Left hindlimb (tissue), 1 donor: ENCODE measurements at regions not wholly inside any gene's neighbourhood (a gene's known extent, or its start where the extent isn't known, plus 50 kb on each side); places are given as distances from the start of the nearest gene placed in this dataset.
A peak's percentile ranks its signal among the peaks of the same experiment; 100 is the strongest.
"Not testable (repeated sequence)": the region's sequence is repeated elsewhere in the genome, so short reads cannot be mapped to it uniquely, and the experiment has no call there.

Experiments used
- DNase-seq: peaks from one replicate; pipeline ENCODE4 v3.0.0-alpha.2; 2018

DNA sequence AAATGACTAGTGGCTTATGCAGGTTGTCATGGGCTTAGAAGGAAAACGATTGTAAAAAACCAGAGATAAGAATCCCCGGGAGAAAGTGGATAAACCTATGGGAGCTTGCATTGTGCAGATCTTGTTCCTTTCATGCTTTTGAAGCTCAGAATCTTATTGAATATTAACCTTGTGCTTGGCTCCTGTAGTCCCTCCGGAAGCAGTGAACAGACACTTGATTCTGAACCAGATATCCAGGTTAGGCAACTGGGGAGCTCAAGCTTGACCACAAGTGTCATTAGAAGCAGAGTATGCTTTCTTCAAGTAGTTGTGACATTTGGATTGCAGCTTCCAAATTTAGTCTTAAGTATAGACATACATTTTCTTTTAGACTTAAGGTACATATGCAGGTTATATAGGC lies 212.6 kb upstream of the MOCS1 start:
- DNase-seq, result no peak

- DNase-seq, result no peak
These were observed 205.2 kb upstream of the MOCS1 start for GRCh38 chr6:40139447-40139846.

DNA sequence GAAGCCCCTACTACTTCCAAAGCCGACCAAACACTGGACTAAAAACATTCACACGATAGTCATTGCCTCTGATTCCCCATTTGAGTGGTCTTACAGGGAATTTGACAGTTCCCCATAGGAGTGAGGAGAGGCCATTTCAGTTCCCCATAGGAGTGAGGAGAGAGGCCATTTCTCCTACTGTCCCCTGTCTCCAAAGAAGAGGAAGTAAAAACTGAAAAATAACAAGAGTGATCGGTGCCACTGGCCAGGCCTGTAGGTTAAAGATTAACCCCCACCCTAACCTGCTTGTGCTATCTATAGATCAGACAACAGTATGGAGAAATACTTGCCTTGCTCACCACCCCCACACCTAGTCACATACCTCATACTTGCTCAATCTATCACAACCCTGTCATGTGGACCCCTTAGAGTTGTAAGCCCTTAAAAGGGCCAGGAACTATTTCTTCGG lies 204.0 kb upstream of the MOCS1 start:
- DNase-seq, result no peak

DNA sequence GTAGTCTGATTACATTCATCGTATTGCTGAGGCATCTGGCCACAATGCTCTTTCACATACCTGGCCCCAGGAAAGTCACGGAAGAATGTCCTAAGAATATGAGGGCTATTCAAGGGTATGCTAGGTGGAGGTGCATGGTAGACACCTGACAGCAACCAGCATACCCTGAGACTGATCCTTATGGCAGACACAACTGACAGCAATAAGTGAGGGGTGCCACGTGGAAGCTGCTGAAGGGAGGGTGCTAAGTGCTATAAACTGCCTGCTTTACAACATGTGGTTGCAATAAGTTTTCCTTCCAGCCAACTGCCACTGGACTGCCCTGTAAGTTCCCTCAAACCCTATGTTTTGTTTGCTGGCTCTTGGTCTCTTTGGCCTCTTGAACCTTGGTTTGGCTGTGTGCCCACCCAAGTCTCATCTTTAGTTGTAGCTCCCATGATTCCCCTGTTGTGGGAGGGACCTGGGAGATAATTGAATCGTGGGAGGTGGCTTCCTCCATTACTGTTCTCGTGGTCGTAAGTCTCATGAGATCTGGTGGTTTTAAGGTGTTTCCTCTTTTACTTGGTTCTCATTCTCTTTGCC lies 201.3 kb upstream of the MOCS1 start:
- DNase-seq, result peak; percentile 23

DNA sequence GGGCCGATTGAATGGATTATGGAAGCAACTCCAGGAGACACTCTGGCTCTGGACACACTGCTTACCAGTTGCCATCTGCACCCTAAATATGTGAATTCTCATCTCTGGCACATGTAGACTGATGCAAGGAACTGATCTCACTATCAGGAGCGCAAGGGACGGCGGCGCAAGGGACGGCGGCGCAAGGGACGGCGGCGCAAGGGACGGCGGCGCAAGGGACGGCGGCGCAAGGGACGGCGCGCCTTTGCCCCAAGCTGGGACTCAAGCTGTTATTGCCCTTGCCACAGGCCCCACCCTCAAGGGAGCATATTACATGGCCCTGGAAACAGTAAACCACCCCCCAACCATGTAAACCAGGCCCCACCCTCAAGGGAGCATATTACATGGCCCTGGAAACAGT lies 199.7 kb upstream of the MOCS1 start:
- not testable (repeated sequence) for DNase-seq

- no peak for DNase-seq
These were observed 197.4 kb upstream of the MOCS1 start for GRCh38 chr6:40131675-40132074.

GRCh38 chr6:40128127-40128526 lies 193.9 kb upstream of the MOCS1 start:
- DNase-seq, result no peak

DNA sequence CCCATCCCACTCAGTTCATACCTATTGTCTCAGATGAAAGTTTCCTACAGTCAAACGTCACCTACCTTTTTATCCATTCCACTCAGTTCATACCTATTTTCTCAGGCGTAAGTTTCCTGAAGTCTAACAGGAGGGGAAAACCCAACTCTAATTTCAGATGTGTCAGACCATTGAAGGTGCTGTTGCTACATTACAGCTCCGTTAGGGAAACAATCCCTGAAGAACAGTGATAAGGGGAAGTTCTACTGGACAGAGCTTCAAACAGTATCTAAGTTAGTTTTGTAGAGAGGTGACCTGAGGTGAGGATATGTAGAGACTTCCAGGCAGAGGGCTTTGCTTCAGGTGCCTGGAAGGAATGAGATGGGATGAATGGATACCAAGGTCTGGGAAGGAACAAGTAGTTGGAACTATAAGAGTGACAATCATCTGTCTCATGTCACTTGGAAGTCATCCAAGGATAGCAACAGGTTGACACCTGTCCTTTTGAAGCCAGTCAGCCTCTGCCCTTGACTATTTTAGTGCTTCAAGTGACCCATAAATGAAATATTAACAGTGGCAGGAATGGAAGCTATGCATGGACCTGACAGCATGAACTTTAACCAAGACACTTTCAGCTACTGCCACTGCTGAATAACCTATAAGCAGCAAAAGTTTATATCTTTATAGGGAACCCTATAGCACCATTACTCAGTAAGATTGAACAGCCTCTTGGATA lies 191.6 kb upstream of the MOCS1 start:
- no peak for DNase-seq

- DNase-seq, result no peak
These were observed 190.7 kb upstream of the MOCS1 start for GRCh38 chr6:40124924-40125323.

DNA sequence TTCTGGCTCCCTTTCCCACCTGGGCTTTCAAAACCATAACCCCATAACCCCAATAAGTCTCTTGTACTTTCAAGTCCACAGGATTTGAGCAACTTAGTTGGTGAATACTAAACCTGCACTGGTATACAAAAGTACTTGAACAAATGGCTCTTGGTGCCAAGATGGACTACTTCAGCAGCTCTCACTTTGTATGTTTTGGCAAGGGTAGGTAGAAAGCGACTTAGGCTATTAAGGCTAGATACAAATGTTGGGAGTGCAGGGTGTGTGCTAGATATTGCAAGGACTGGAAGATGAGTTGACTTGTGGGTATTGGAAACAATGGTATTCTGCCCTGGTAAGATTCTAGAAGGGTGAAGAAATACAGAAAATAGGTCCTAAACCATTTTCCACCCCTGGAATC lies 182.6 kb upstream of the MOCS1 start:
- no peak for DNase-seq

GRCh38 chr6:40112350-40112749 lies 178.1 kb upstream of the MOCS1 start:
- DNase-seq, result no peak

GRCh38 chr6:40108736-40109135 lies 174.5 kb upstream of the MOCS1 start:
- no peak for DNase-seq

DNA sequence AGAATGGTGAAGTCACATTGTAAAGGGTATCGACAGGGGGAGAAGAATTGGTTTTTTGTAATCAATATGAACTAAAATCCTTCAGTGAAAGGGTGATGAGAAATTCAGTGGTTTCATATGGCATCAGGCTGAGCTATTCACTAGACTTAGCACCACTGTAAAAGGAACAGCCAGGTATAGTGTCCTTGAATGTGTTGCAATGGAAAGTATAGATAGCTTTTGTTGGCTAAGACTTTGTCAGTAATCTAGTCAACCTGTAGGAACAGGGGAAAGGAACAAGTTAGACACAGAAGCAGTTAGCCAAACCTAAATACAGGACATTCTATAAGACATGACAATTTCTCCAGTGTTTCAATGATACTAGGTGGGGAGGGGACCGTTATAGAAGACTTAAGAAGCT lies 172.6 kb upstream of the MOCS1 start:
- DNase-seq, result no peak

- no peak for DNase-seq
These were observed 164.5 kb upstream of the MOCS1 start for GRCh38 chr6:40098774-40099173.

DNA sequence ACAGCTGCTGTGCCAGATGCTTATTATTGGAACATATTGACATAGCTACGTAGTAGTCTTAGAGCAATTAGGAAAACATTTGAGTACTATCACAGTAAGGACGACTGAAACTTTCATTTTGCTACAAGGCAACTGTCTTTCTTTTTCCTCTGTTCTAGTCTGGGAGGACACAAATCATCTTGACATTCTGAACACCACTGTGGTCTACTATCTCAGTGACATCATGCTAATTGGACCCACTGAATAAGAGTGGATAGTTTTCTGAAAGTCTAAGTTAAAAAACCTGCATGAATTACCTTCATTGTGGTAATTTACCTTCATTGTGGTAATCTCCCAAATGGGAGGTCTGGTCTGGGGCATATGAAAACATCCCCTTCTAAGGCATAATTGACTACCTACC lies 163.3 kb upstream of the MOCS1 start:
- no peak for DNase-seq

DNA sequence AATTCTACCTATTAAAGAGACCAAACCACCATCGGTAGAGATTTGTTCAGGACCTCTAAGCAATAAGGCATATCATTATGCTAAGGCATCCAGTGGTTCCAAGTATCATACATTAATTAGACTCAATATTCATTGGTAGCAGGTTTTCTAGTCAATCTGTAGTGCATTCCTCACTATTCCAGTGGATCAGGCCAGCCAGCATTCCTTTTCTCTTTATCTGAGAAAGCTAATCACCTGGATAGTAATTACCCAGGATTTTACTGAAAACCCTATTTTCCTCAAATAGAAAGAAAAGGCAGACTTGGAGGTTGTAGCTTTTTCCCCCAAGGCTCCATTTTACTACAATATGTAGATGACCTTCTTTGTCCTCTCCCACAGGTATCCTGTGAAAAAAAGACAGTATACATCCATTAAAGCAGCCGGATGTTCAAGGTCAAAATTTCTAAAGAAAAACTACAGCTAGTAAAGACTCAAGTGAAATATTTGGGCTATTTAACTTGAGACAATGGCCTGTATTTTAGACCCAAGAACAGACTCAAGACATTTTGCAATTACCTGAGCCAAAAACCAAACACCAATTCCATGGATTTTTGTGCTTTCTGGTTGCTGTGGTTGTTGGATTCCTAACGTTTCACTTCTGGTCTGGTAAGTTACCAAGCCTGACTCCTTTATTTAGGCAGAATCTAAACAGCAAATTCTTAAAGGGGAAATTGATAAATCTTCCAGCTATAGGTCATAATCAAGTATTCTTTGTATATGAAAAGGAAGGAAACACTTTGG lies 149.1 kb upstream of the MOCS1 start:
- DNase-seq, result no peak

DNA sequence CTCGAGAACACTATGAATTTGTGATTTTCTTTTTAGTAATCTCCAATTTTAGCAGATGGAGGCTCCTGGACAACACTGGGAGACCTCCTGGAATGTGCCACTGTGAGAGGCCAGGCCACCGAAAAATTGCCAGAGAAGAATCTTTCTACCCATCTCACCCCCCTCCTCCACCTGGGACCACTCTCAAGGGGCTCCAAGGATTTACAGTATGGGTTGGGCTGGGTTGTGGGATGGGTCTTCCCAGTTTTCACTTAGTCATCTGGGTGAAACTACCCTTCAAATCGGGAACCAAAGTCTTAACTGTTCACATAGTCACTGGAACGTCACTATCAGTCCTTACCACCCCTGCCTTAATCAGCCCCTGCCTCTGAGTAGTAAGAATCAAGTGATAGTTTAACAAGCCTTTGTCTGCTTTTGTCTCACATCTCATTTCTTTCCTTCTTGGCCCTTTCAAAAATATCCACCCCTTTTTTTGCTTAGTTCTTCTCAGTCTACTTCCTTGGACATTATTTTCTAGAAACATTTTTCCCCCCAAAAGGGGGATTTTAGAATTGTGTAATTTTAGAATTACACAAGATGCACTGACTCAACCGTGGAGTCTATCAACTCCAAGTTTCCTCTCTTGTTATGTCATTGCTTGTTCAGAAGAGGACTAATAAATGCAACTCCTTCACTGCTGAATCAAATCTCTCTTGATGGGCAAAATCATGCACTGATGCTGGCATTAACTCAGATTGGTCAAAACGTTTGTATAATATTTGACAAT lies 148.2 kb upstream of the MOCS1 start:
- no peak for DNase-seq

DNA sequence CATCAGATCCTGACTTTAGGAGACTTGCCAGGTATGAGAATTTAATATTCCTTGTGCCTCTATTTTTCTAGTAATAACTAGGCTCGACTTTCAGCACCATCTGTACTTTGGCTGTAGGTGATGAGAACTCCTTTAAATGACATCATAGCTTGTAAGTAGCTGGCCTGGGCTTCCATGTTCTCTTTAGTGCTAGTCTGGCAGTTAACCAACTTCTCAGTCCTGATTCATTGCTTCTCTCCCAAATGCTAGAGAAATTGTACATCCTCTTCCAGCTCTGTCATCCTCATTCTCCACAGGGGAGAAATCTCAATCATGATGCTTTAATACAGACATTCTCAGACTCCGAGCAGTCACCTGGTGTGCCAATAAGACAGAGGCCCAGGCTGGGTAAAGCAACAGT lies 143.5 kb upstream of the MOCS1 start:
- DNase-seq, result no peak

DNA sequence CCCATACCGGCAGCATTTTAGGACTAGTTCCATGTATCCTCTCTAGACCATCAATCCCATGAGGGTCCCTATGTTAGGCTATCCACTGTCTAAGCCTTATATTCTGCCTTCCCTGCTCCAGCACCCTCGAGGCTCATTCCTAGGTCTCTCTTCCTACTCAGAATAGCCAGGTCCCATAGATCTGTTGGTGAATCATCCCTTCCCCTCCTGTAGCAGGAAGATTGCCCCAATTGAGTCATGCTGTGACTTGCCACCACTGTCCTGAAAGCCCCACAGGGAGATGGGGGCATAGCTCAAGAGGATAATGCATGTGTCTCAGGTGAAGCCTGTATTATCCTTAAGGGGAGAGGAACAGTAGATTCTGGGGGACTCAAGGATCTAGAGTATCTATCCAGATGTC lies 143.1 kb upstream of the MOCS1 start:
- DNase-seq, result no peak

GRCh38 chr6:40075056-40075590 lies 140.9 kb upstream of the MOCS1 start:
- no peak for DNase-seq

GRCh38 chr6:40074306-40075055 lies 140.2 kb upstream of the MOCS1 start:
- no peak for DNase-seq

DNA sequence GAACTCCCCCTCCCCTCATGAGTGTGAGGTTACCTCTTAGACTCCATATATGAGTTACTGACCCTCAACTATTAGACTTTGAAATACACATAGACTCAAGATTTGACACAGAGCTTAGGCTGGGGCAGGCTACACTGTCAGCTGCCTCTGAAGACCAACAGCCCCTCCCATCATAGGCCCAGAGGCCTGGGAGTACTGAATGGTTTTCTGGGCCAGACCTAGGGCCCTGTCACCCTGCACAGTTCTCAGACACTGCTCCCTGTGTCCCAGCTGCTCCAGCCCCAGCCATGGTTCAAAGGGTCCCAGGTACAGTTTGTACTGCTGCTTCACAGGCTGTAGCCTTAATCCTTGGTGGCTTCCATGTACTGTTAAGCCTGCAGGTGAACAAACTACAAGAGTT lies 132.1 kb upstream of the MOCS1 start:
- DNase-seq, result no peak
